NCI-H128 (cell line): ENCODE measurements at regions not wholly inside any gene's neighbourhood (a gene's known extent, or its start where the extent isn't known, plus 50 kb on each side); places are given as distances from the start of the nearest gene placed in this dataset.
"Not testable (repeated sequence)": the region's sequence is repeated elsewhere in the genome, so short reads cannot be mapped to it uniquely, and the experiment has no call there.

ENCODE experiments used
- DNase-seq: peaks from one replicate; lab custom pipeline; 2025; ENCODE audit not compliant: unreplicated experiment; lab: John Stamatoyannopoulos, UW

- DNase-seq: no peak
Measured at GRCh38 chr21:24628046-24628445, 979.2 kb downstream of the MRPL39 start.

GRCh38 chr21:24617819-24618218 is 989.5 kb downstream of the MRPL39 start:
- DNase-seq: no peak

GRCh38 chr21:24594082-24594481 is 1013.2 kb downstream of the MRPL39 start:
- no peak for DNase-seq

GRCh38 chr21:24590261-24590660 is 1017.0 kb downstream of the MRPL39 start:
- DNase-seq: no peak

DNA sequence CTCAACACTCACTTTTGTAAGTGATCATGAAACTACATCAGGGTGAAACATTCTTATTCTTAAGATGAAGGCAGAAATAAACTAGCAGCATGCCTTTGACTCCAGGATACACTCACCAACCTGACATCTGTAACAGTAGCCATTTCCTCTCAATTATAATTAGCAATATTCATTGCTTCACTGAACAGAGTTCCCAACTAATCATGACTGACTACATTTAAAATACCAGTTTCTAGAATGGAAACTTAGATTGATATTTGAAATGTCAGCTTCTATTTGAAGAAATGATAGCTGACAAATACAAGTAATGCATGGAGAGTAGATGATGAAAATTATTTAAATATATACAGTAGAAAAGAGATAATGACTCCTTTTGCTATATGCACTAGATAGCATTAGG is 1023.8 kb downstream of the MRPL39 start:
- no peak for DNase-seq

DNA sequence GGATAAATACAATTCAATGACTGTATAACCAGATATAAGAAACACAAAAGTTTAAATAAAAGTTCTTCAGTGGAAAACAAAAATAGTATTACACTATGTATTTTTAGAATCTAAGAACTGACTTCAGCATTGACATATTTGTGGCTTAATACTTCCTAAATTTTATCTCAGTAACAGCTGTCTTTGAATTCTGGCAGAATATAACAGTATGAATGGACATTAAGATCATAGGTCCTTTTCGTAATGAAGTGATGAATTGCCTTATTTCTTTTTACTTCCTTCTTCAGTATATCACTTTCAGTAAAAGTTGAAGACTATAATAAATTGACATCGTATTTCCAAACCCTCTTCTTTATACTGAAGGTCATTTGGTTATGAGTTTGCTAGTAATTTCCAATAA is 1030.0 kb downstream of the MRPL39 start:
- DNase-seq: no peak

DNA sequence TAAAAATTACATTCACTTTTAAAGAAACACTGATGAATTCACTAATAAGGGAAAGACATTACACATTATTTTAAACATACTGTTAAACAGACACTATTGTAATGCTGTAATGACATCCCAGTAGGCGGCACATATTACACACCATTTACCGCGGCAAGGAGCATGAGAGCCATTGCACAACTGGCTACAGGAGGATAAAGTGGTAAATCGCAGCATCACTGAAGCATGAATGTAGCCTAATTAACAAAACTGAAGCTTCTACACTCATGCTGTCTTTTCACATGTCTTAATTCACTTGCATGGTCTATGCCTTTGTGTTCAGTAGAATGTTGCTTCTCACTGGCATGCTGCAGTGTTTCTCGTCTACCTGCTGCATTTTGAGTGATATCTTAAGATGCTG is 1046.0 kb downstream of the MRPL39 start:
- no peak for DNase-seq

DNA sequence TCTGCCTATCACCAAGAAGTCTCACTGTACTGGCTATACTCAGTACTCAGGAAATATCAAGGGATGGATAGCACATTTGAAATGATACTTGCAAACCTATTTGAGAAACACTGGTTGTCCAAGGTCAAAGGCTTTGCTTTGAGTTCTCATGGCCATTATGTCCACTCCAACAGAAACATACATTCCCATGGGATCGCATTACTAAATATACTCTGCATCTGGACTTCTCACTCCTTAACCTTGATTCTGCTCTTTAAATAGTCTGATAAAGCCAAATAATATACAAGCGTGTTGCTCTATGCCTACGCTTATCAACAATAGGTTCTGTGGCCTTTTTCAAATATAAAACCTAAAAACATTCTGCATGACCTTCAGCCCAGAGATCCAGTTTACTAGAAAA is 1054.8 kb downstream of the MRPL39 start:
- no peak for DNase-seq

- no peak for DNase-seq
Measured at GRCh38 chr21:24545807-24546361, 1061.4 kb downstream of the MRPL39 start.

DNA sequence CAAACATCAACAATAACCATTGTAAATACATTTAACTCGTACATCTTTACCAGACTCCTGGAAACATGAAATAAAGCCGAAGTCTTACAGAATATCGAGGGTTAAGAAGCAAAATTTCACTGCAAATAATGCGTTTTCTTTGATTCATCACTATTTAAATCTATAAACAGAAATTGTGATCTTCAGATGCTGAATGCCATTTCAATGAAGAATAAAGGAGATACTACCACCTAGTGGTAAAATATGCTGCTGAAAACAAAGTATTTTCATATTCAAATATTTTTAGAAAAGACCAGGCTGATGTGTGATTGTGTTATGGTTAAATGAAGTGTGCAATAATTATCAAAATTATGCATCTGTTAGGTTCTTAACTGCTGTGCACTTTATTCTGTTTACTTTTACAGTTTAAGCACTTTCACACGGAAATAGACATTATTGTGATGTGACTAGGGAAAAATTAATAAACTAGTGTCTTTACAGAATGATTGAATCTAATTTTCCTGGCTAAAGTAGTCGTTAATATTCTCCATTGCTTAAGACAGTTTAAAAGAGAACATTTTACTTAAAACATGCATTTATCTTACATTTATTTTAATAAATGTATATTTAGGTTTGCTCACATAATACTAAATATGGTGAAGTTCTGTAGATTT is 1093.1 kb downstream of the MRPL39 start:
- DNase-seq: no peak

DNA sequence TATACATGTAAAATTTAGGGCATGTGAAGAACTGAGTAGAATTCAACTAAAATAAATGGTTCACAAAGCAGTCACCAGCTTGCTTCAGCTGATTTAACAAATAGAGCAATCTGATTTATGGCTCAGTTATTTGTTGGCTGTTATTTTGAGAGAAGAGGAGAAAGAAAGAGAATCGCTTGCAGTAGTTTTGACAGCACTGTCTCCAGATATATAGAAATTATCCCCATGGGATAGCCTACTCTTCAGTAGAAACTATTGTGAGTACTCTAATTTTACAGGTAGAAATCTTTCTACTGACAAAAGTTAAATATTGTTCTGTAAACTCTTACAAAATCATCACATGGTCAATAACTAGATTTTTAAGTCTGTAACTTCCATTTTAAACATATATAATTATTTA is 1098.2 kb downstream of the MRPL39 start:
- no peak for DNase-seq

GRCh38 chr21:24486973-24487372 is 1120.3 kb downstream of the MRPL39 start:
- DNase-seq: no peak

DNA sequence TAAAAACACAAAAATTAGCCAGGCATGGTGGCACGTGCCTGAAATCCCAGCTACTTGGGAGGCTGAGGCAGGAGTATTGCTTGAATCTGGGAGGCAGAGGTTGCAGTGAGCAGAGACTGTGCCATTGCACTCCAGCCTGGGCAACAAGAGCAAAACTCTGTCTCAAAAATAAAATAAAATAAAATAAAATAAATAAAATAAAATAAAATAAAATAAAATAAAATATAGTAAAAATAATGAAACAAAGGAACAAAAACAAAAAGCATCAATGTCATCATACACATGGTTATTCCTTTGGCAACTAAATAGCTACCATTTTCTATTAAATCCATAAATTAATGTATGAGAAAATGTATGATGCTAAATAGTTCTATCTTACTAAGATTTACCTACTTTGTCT is 1123.9 kb downstream of the MRPL39 start:
- not testable (repeated sequence) for DNase-seq

DNA sequence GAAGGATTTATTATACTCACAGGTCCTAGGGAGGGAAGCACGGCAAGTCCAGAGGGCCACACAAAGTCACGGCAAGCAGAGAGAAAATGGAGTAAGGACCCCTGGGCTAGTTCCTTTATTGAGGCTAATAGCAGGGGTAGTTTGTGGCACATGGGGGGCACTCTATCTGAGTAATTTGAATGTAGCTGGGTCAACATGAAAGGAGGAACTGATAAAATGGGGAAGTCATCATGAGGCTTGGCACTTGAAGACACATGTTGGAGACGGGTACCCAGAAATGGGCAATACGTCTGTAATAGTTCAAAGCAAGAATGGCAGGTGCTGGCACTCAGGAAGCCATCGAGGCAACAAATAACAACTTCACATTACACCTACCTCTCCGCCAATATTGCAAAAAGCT is 1136.4 kb downstream of the MRPL39 start:
- no peak for DNase-seq

DNA sequence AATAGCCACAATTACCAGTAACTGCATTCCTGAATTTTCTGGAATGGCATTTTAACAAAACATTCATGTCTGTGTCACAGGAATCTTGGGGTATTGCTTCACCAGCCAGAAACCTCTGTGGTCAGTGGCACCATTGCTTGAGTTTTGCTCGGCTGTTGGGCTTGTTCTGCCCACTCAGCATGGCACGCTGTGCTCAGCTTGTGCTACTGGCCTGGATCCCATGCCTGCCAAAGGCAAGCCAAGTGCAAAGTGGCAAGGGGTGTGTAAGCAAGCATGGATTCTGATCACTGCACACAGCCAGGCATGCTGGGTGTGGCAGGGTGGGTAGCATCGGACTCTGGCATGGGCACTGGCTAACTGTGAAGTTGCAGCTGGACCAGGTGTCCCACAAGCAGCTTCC is 1150.9 kb downstream of the MRPL39 start:
- no peak for DNase-seq

DNA sequence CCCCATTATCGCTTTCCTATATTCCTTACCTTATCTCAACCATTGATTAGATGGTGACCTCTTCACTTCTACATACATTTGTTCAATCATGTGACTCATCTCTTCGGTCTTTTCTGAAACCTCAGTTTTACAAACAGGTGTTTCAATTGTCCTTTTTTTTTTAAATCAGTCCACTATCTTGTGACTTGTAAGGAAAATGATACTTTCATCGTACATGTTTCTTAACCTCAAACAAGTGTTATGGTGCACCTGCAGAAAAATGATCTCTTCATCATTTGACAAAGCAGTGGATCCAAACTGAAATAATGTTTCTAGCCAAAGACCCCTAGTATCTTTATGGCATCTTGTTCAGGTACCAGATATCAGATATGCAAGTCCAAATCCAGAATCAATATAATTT is 1157.2 kb downstream of the MRPL39 start:
- no peak for DNase-seq

DNA sequence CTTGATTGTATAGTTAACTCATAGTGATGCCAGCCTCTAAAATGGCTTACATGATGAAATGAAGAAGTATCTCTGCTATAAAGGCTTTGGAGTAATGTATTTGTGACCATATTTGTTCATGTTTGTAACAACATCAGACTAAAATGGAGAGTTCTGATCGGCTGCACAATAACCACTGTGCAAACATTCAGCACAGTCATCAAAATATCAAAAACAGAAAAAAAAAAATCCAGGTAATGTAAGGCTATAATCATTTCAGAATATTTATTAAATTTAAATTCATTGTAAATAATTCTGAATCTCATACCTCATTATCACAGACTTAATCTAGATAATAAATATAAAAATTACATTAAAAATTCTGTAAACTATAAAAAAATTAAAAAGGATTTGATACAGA is 1161.8 kb downstream of the MRPL39 start:
- DNase-seq: no peak

DNA sequence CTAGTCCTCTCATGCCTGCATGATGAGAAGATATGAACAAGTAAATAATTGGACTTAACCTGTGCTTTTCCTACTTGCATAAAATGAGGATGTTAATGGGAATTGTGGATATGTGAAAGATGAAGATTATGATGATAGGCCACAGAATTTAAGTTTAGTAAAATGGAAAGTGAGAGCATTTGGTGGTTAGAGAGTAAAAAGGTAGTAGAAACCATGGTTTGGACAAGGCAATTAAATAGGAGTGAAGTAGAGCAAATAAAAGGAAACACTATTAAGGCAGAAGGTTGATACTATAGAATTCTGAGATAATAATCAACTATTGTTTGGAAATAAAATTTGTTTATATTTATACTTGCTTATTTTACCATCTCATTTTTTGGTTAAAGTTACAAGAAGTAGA is 1162.5 kb downstream of the MRPL39 start:
- DNase-seq: no peak

DNA sequence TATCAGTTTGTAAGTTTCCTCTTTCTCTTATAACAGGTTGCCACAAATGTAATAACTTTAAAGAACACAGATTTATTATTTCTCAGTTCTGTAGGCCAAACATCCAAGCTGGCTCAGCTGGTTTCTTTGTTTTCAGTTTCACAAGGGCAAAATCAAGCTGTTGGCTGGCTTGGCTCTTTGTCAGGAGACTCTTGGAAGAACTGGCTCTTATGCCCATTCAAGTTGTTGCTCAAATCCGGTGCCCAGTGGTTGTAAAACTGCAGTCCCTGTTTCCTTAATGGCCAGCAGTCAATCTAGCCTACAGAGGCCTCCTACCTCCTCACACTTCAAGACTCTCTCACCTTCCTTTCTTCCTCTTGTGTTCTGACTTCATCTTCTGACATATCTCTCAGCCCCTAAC is 1171.0 kb downstream of the MRPL39 start:
- DNase-seq: no peak

DNA sequence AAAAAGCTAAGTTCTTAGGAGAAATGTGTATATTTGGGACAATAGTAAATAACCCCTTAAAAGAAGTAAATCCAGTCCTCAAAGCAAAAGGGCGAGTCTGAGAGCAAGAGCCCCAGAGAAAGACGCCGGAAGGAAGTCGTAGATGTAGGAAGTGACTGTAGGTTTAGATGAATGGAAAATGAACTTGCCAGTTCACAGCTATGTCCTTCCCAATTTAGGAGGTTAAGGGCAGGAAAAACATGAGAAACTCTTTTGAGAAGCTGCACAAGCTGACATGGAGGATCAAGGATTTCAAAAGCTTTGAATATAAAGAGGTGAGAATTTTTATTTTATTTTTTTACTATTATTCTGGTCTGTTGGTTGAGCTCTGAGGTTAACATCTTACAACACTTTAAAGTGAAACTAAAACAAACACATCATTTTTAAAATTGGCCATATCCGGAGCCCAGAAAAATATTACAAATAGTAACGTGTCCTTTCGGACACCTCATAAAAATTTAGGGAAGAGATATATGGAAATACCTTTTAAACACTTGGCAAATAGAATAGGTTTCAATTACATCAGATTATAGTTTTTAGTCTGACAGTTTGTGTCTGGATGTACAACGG is 1178.6 kb downstream of the MRPL39 start:
- DNase-seq: no peak

DNA sequence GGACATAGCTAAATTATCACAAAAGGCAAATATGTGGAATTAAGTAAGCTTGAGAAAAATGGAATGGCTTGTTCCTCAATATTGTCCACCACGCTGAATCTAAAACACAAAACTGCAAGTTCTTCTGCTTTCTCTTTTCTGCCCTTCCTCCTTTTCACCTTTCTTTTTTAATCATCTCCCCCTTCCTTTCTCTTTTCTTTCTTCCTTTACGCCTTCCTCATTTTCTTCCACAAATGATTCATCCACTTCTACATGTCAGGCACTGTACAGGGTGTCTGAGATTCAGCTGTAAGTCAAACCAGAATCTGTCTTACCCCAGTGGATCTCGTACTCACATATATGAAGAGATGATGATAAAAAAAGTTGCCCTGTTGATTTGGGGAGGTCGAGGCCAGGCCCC is 1182.5 kb downstream of the MRPL39 start:
- DNase-seq: no peak

- DNase-seq: no peak
Measured at GRCh38 chr21:24423546-24423945, 1183.7 kb downstream of the MRPL39 start.

DNA sequence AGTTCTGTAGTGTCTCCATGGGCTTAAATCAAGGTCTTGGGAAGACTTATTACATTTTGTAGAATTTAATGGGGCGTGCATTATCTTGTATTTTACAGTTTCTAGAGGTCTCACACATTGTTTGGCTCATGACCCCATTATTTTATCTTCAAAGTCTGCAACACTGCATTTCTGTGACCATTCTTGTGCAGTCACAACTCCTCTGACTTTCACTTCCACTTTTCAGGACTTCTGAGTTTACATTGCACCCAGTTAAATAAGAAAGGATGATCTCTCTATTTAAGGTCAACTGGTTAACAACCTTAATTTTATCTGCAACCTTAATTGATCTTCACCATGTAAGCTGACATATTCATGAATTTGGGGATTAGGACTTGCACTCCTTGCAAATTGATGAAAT is 1186.6 kb downstream of the MRPL39 start:
- DNase-seq: no peak
